Lung (tissue), 11 donors: ENCODE measurements at regions not wholly inside any gene's neighbourhood (a gene's known extent, or its start where the extent isn't known, plus 50 kb on each side); places are given as distances from the start of the nearest gene placed in this dataset.
"Not testable (repeated sequence)": the region's sequence is repeated elsewhere in the genome, so short reads cannot be mapped to it uniquely, and the experiment has no call there.

Experiments used
- ATAC-seq: fragments of 200-7000 bp; cut with Tn5 transposase; one replicate; pipeline ENCODE4 v1.9.1; 2020; ENCODE audit warnings: moderate number of reproducible peaks; ENCODE audit not compliant: insufficient read depth, low FRiP score
- DNase-seq, 3 donors: peaks; one replicate each; pipeline ENCODE4 v3.0.0-alpha.2; 2013 to 2017
- H3K27ac ChIP-seq, 2 donors: one replicate each; pipeline ENCODE4 v1.5.1; 2013; ENCODE audit warnings: mild to moderate bottlenecking in 2 of 2, moderate library complexity in 2 of 2, control low read depth in 1 of 2, inconsistent platforms in 1 of 2, low read depth in 1 of 2, low read length in 1 of 2
- H3K27me3 ChIP-seq, 3 donors: one replicate each; pipeline ENCODE4 v1.5.1; 2013; ENCODE audit warnings: low read length in 2 of 3; ENCODE audit not compliant: control insufficient read depth in 3 of 3, insufficient read depth in 3 of 3
- H3K36me3 ChIP-seq, 4 donors: one replicate each; pipeline ENCODE4 v1.5.1; 2013; ENCODE audit warnings: low read length in 4 of 4, mild to moderate bottlenecking in 1 of 4, moderate library complexity in 1 of 4; ENCODE audit not compliant: control insufficient read depth in 4 of 4, insufficient read depth in 4 of 4
- H3K4me1 ChIP-seq, 5 donors: one replicate each; pipeline ENCODE4 v1.5.1; 2013; ENCODE audit warnings: low read length in 5 of 5, mild to moderate bottlenecking in 2 of 5, moderate library complexity in 1 of 5; ENCODE audit not compliant: control insufficient read depth in 5 of 5, insufficient read depth in 5 of 5
- H3K4me3 ChIP-seq: one replicate; pipeline ENCODE4 v1.5.1; 2013; ENCODE audit warnings: mild to moderate bottlenecking, control low read depth, moderate library complexity
- H3K9ac ChIP-seq, 2 donors: one replicate each; pipeline ENCODE4 v1.5.1; 2013; ENCODE audit warnings: low read length in 2 of 2, control low read depth in 1 of 2; ENCODE audit not compliant: insufficient read depth in 1 of 2
- H3K9me3 ChIP-seq, 4 donors: one replicate each; pipeline ENCODE4 v1.5.1; 2013; ENCODE audit warnings: low read length in 3 of 4, mild to moderate bottlenecking in 1 of 4, moderate library complexity in 1 of 4; ENCODE audit not compliant: control insufficient read depth in 4 of 4, insufficient read depth in 3 of 4
- CTCF ChIP-seq: IDR thresholded peaks from 2 replicates; pipeline ENCODE4 v1.5.1; 2012; ENCODE audit warnings: mild to moderate bottlenecking; ENCODE audit errors: control extremely low read depth, extremely low read depth
- whole genome bisulfite sequencing, 2 donors: extraction: QIAGEN DNeasy Blood & Tissue Kit; methylation state at CpG; one replicate each; pipeline ENCODE4 v1.1.7; 2013; 5-methylcytosine and 5-hydroxymethylcytosine counted together
- donor health status: control.
- donor health status: control.
- donor health status: Bipolar disorder and iron deficiency.
- donor health status: healthy.
- donor health status: DM: yes; HTN: yes; CAD: no.

GRCh38 chr2:195572895-195573683 lies 83.9 kb upstream of the SLC39A10 start:
- Histone ChIP-seq H3K9ac (no peak overlapping the region), H3K36me3 (no peaks in the 10 kb centered on the region), H3K27ac (no peak overlapping the region), H3K4me3 (no peak overlapping the region), H3K27me3 (no peaks in the 10 kb centered on the region), H3K4me1 (no peaks in the 10 kb centered on the region), H3K9me3 (no peaks in the 10 kb centered on the region)
- 97 to 98% methylated on average over 6 of the region's 6 CpGs for WGBS, 2 donors
- DNase-seq (no peak), ATAC-seq (no peak)
- TF ChIP-seq CTCF, result no peak

- H3K9ac ChIP-seq, result no peak overlapping the region
- ATAC-seq (no peak), DNase-seq (peak in 1 of 3 donors; percentile 29)
- H3K4me1 ChIP-seq, result peaks cover 0 to 6% (median 0%) of the 10 kb centered on the region in 5 donors
- H3K27me3 ChIP-seq, result no peaks in the 10 kb centered on the region
- 74 to 88% methylated on average over 2 of the region's 2 CpGs for WGBS, 2 donors
- TF ChIP-seq CTCF, result no peak
- H3K27ac ChIP-seq, result no peak overlapping the region
- no peaks in the 10 kb centered on the region for H3K9me3 ChIP-seq
- H3K36me3 ChIP-seq, result no peaks in the 10 kb centered on the region
- H3K4me3 ChIP-seq, result no peak overlapping the region
These were observed 86.7 kb upstream of the SLC39A10 start for GRCh38 chr2:195570329-195570728.

- Histone ChIP-seq H3K4me3 (no peak overlapping the region), H3K9ac (no peak overlapping the region), H3K36me3 (no peaks in the 10 kb centered on the region), H3K9me3 (no peaks in the 10 kb centered on the region), H3K27me3 (no peaks in the 10 kb centered on the region), H3K4me1 (peaks cover 0 to 6% (median 0%) of the 10 kb centered on the region in 5 donors), H3K27ac (no peak overlapping the region)
- DNase-seq (no peak), ATAC-seq (no peak)
- no peak for TF ChIP-seq CTCF
- 93% methylated on average over 3 of the region's 3 CpGs for WGBS, 2 donors
These were observed 87.8 kb upstream of the SLC39A10 start for GRCh38 chr2:195569255-195569654.

- 90 to 95% methylated on average over 8 of the region's 8 CpGs for WGBS, 2 donors
- not testable (repeated sequence) for H3K9ac ChIP-seq, H3K36me3 ChIP-seq, DNase-seq, ATAC-seq, H3K4me3 ChIP-seq, H3K27ac ChIP-seq, H3K9me3 ChIP-seq, H3K27me3 ChIP-seq
- H3K4me1 ChIP-seq, result peaks cover 0 to 21% (median 8%) of the 10 kb centered on the region in 5 donors
These were observed 92.3 kb upstream of the SLC39A10 start for GRCh38 chr2:195564625-195565135.
